H9 (cell line): ENCODE measurements at regions not wholly inside any gene's neighbourhood (a gene's known extent, or its start where the extent isn't known, plus 50 kb on each side); places are given as distances from the start of the nearest gene placed in this dataset.

Source experiments
- DNase-seq: peaks from one replicate; pipeline ENCODE4 v3.0.0-alpha.2; 2017
- H2AFZ ChIP-seq: one replicate; pipeline ENCODE4 v1.6.1; 2013; ENCODE audit warnings: mild to moderate bottlenecking, low read length, control low read depth, moderate library complexity
- H2AK5ac ChIP-seq: 2 replicates; pipeline ENCODE4 v1.6.1; 2013; ENCODE audit warnings: low read length, control low read depth, mixed read lengths; ENCODE audit not compliant: insufficient read length
- H2BK120ac ChIP-seq: one replicate; pipeline ENCODE4 v1.6.1; 2013; ENCODE audit warnings: low read depth, mild to moderate bottlenecking, low read length, control low read depth, inconsistent platforms; ENCODE audit not compliant: poor library complexity, severe bottlenecking
- H2BK12ac ChIP-seq: 2 replicates; pipeline ENCODE4 v1.6.1; 2013; ENCODE audit warnings: low read length, control low read depth, mixed read lengths, low read depth; ENCODE audit not compliant: insufficient read length
- H2BK15ac ChIP-seq: 2 replicates; pipeline ENCODE4 v1.6.1; 2013; ENCODE audit warnings: low read depth, low read length, control low read depth
- H2BK20ac ChIP-seq: one replicate; pipeline ENCODE4 v1.6.1; 2013; ENCODE audit warnings: low read depth, mild to moderate bottlenecking, low read length, control low read depth, inconsistent platforms; ENCODE audit not compliant: poor library complexity, severe bottlenecking
- H2BK5ac ChIP-seq: 2 replicates; pipeline ENCODE4 v1.6.1; 2013; ENCODE audit warnings: low read length, control low read depth, mixed read lengths; ENCODE audit not compliant: insufficient read length
- H3K14ac ChIP-seq: 2 replicates; pipeline ENCODE4 v1.6.1; 2013; ENCODE audit warnings: low read length, control low read depth; ENCODE audit not compliant: insufficient read depth
- H3K18ac ChIP-seq: 2 replicates; pipeline ENCODE4 v1.6.1; 2013; ENCODE audit warnings: low read depth, mild to moderate bottlenecking, mixed read lengths, low read length, control low read depth; ENCODE audit not compliant: insufficient read length
- H3K23ac ChIP-seq: 2 replicates; pipeline ENCODE4 v1.6.1; 2013; ENCODE audit warnings: low read length, control low read depth, mixed read lengths, low read depth; ENCODE audit not compliant: insufficient read length
- H3K23me2 ChIP-seq: 2 replicates; pipeline ENCODE4 v1.6.1; 2013; ENCODE audit warnings: low read depth, mild to moderate bottlenecking, mixed read lengths, low read length, control low read depth; ENCODE audit not compliant: insufficient read length, poor library complexity, severe bottlenecking
- H3K27ac ChIP-seq: 2 replicates; pipeline ENCODE4 v1.5.1; 2013; ENCODE audit warnings: low read length, control low read depth, mixed read lengths, low read depth; ENCODE audit not compliant: insufficient read length
- H3K27me3 ChIP-seq: 2 replicates; pipeline ENCODE4 v1.6.1; 2013; ENCODE audit warnings: low read length, control low read depth, inconsistent platforms; ENCODE audit not compliant: insufficient read depth
- H3K4ac ChIP-seq: 2 replicates; pipeline ENCODE4 v1.6.1; 2013; ENCODE audit warnings: low read depth, mild to moderate bottlenecking, control low read depth, inconsistent platforms, low read length, moderate library complexity
- H3K4me1 ChIP-seq: 2 replicates; pipeline ENCODE4 v1.6.1; 2013; ENCODE audit warnings: low read length, control low read depth, inconsistent platforms; ENCODE audit not compliant: insufficient read depth
- H3K4me2 ChIP-seq: 2 replicates; pipeline ENCODE4 v1.6.1; 2013; ENCODE audit warnings: low read length, control low read depth, mixed read lengths; ENCODE audit not compliant: insufficient read length, insufficient read depth
- H3K56ac ChIP-seq: 2 replicates; pipeline ENCODE4 v1.6.1; 2013; ENCODE audit warnings: low read depth, mild to moderate bottlenecking, mixed read lengths, low read length, control low read depth; ENCODE audit not compliant: insufficient read length
- H3K79me1 ChIP-seq: 2 replicates; pipeline ENCODE4 v1.6.1; 2013; ENCODE audit warnings: low read depth, mild to moderate bottlenecking, moderate library complexity, low read length, control low read depth, inconsistent platforms; ENCODE audit not compliant: insufficient read depth, poor library complexity, severe bottlenecking
- H3K79me2 ChIP-seq: 2 replicates; pipeline ENCODE4 v1.6.1; 2013; ENCODE audit warnings: low read length, control low read depth, inconsistent platforms; ENCODE audit not compliant: insufficient read depth
- H3K9ac ChIP-seq: 2 replicates; pipeline ENCODE4 v1.6.1; 2013; ENCODE audit warnings: low read length, control low read depth, mixed read lengths; ENCODE audit not compliant: insufficient read length; ENCODE audit errors: extremely low read depth
- H3K9me3 ChIP-seq: one replicate; pipeline ENCODE4 v1.6.1; 2013; ENCODE audit warnings: low read depth, low read length, inconsistent platforms; ENCODE audit not compliant: control insufficient read depth
- H3T11ph ChIP-seq: one replicate; pipeline ENCODE4 v1.6.1; 2013; ENCODE audit warnings: mild to moderate bottlenecking, low read length, control low read depth, inconsistent platforms
- H4K20me1 ChIP-seq: one replicate; pipeline ENCODE4 v1.6.1; 2013; ENCODE audit not compliant: control insufficient read depth, insufficient read length, insufficient read depth
- H4K5ac ChIP-seq: 2 replicates; pipeline ENCODE4 v1.6.1; 2013; ENCODE audit warnings: low read depth, mild to moderate bottlenecking, mixed read lengths, low read length, control low read depth; ENCODE audit not compliant: insufficient read length
- H4K8ac ChIP-seq: replicated peaks from 2 replicates; pipeline ENCODE4 v1.6.1; 2013; ENCODE audit warnings: low read length, control low read depth, mixed read lengths, low read depth; ENCODE audit not compliant: insufficient read length
- H4K91ac ChIP-seq: 2 replicates; pipeline ENCODE4 v1.6.1; 2013; ENCODE audit warnings: low read depth, mild to moderate bottlenecking, moderate library complexity, mixed read lengths, low read length, control low read depth; ENCODE audit not compliant: insufficient read length
- H3K27ac Mint-ChIP-seq, 3 experiments: 2 replicates in 2 of 3; 3 replicates in 1 of 3; pipeline ENCODE4 v1.8.0; 2020 to 2021; ENCODE audit warnings: mixed read lengths in 3 of 3, mild to moderate bottlenecking in 1 of 3, moderate library complexity in 1 of 3
- H3K27me3 Mint-ChIP-seq: 2 replicates; pipeline ENCODE4 v1.8.0; 2021; ENCODE audit warnings: low read depth, mild to moderate bottlenecking, moderate library complexity, mixed read lengths
- H3K36me3 Mint-ChIP-seq, 3 experiments: 2 replicates in 2 of 3; 3 replicates in 1 of 3; pipeline ENCODE4 v1.8.0; 2020 to 2021; ENCODE audit warnings: low read depth in 3 of 3, mixed read lengths in 3 of 3; ENCODE audit not compliant: insufficient read depth in 1 of 3
- H3K4me1 Mint-ChIP-seq, 2 experiments: 2 replicates each; pipeline ENCODE4 v1.8.0; 2020; ENCODE audit warnings: mixed read lengths in 2 of 2
- H3K4me3 Mint-ChIP-seq, 2 experiments: 2 replicates in 1 of 2; 3 replicates in 1 of 2; pipeline ENCODE4 v1.8.0; 2020 to 2021; ENCODE audit warnings: mild to moderate bottlenecking in 2 of 2, mixed read lengths in 2 of 2, moderate library complexity in 1 of 2
- H3K9me3 Mint-ChIP-seq, 2 experiments: 2 replicates in 1 of 2; 3 replicates in 1 of 2; pipeline ENCODE4 v1.8.0; 2020; ENCODE audit warnings: mild to moderate bottlenecking in 2 of 2, mixed read lengths in 2 of 2, moderate library complexity in 1 of 2
- CTCF ChIP-seq: fragments of 200-600 bp; sonication (generic); conservative IDR thresholded peaks from 3 replicates; pipeline ENCODE4 v1.8.0; 2021; ENCODE audit warnings: antibody characterized with exemption, mild to moderate bottlenecking
- WGBS: extraction: QIAGEN DNeasy Blood & Tissue Kit; methylation state at CpG from one replicate; pipeline ENCODE4 v1.1.7; 2013; ENCODE audit warnings: missing lambda C conversion rate, low lambda C conversion rate, mixed read lengths; ENCODE audit not compliant: insufficient read length; ENCODE audit errors: extremely low coverage; 5-methylcytosine and 5-hydroxymethylcytosine counted together

- WGBS = no CpG with 5 or more reads among the region's 3 CpGs
- Histone ChIP-seq H4K20me1 (no peaks in the 10 kb centered on the region), H3K23me2 (no peaks in the 10 kb centered on the region), H2AK5ac (no peak overlapping the region), H3K18ac (no peak overlapping the region), H3K4me1 (0 out of 2 replicates have a peak, but pooled peaks cover 2% of the 10 kb centered on the region), H2BK20ac (no peak overlapping the region), H2BK5ac (no peak overlapping the region), H2AFZ (no peak overlapping the region), H3K79me2 (no peaks in the 10 kb centered on the region), H3K56ac (no peak overlapping the region), H3K9me3 (no peaks in the 10 kb centered on the region), H3K23ac (no peak overlapping the region), H4K91ac (no peak overlapping the region), H4K8ac (no peak overlapping the region), H4K5ac (no peak overlapping the region), H3K4ac (no peak overlapping the region), H3K9ac (no peak overlapping the region), H3K27me3 (no peaks in the 10 kb centered on the region), H2BK12ac (no peak overlapping the region), H2BK15ac (no peak overlapping the region), H2BK120ac (no peak overlapping the region), H3K14ac (no peak overlapping the region; the same call in 1 of the 2 replicates), H3K27ac (no peak overlapping the region), H3K79me1 (no peaks in the 10 kb centered on the region), H3T11ph (no peak overlapping the region), H3K4me2 (no peak overlapping the region)
- no peak for DNase-seq
- Mint-ChIP-seq H3K9me3 (peaks cover 0 to 9% of the 10 kb centered on the region in 2 experiments; a peak in 3 of 5 replicates), H3K4me1 (peaks cover 20 to 42% of the 10 kb centered on the region in 2 experiments), H3K27ac (no peak overlapping the region), H3K27me3 (peaks cover 22% of the 10 kb centered on the region), H3K4me3 (no peak overlapping the region), H3K36me3 (no peaks in the 10 kb centered on the region)
- TF ChIP-seq CTCF = no peak
Measured at GRCh38 chr1:22275167-22275566, 132.3 kb upstream of the WNT4 start.
